Choroid plexus epithelial cell (primary cell): ENCODE measurements at regions not wholly inside any gene's neighbourhood (a gene's known extent, or its start where the extent isn't known, plus 50 kb on each side); places are given as distances from the start of the nearest gene placed in this dataset.

ENCODE experiments used
- DNase-seq: peaks from one replicate; pipeline ENCODE4 v3.0.0-alpha.2; 2010; ENCODE audit warnings: low read depth
- H3K4me3 ChIP-seq: 2 replicates; pipeline ENCODE4 v1.5.1; 2011; ENCODE audit warnings: low read depth, mild to moderate bottlenecking, control low read depth, low read length, moderate library complexity
- TF ChIP-seq, protein P1 (sequence below): conservative IDR thresholded peaks from 2 replicates; pipeline ENCODE4 v1.5.1; 2011; ENCODE audit warnings: low read depth, mild to moderate bottlenecking, control low read depth, inconsistent platforms, low read length, moderate library complexity

DNA sequence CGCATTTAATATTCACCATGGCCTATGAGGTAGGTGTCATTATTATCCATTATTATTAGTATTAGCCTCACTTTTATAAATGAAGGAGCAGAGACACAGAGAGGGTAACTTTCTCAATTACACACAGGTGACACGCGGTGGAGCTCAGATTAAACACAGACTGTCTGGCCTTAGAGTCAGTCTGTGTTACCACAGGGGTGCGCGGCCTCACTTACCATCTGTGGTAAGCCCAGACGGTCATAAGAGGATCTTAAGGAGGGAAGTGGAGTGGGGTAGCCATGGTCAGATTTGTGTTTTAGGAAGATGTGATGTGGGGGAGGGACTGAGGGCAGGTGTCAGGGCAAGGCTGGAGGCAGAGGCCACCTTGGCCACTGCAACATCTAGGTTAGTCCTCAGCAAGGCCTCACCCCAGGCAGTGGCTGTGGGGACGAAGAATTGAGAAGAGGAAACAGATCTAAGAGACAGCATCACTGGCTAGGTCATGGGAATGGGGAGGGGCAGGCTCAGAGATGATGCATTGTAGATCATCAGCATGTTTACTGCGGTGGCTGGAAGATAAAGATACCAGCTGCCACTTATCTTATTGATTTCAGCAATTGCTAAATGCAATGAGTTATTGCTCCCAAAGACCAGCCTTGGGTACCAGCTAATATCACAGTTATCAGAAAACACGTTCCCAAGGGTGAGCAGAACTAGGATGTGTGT, 67.1 kb downstream of the SERPINA3 start:
- no peak for DNase-seq
- no peak overlapping the region for H3K4me3 ChIP-seq
- TF ChIP-seq, protein P1, sequence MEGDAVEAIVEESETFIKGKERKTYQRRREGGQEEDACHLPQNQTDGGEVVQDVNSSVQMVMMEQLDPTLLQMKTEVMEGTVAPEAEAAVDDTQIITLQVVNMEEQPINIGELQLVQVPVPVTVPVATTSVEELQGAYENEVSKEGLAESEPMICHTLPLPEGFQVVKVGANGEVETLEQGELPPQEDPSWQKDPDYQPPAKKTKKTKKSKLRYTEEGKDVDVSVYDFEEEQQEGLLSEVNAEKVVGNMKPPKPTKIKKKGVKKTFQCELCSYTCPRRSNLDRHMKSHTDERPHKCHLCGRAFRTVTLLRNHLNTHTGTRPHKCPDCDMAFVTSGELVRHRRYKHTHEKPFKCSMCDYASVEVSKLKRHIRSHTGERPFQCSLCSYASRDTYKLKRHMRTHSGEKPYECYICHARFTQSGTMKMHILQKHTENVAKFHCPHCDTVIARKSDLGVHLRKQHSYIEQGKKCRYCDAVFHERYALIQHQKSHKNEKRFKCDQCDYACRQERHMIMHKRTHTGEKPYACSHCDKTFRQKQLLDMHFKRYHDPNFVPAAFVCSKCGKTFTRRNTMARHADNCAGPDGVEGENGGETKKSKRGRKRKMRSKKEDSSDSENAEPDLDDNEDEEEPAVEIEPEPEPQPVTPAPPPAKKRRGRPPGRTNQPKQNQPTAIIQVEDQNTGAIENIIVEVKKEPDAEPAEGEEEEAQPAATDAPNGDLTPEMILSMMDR, result no peak

DNA sequence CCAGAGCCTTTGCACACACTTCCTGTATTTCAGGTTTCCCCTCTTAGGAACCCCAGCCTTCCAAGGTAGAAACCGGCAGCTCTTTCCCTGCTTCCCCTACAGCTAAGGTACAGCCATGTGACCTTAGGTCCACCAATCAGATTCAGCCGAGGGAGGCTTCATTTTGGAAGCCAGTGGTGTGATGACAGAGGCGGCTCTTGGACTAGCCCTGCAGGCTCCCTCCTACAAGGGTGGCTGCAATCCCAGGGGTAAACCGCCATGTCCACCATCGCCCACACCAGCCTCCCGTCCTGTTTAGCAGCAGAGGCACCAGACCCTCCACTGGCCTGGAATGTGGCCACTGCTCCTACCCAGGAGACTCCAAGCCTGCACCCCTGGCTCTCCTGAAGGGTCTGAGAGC, 65.6 kb downstream of the SERPINA3 start:
- TF ChIP-seq, protein P1, result no peak
- H3K4me3 ChIP-seq, result no peak overlapping the region
- DNase-seq, result no peak

DNA sequence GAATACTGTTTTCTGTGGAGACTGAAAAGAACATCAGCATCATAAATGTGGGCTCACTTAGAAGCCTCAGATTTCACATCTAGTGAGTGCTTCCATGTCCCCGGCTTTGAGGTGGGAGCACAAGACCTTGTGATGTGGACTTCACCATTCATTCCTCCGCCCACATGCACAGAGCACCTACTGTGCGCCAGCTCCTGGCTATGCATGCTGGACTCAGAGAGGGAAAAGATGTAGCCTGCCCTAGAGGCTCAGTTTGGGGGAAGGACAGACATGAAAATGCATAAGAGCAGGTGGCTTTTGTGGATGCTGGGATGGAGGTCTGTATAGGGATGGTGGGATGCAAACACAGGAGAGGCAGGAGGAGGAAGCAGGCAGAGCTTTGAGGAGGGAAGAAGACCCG, 65.0 kb downstream of the SERPINA3 start:
- no peak overlapping the region for H3K4me3 ChIP-seq
- no peak for DNase-seq
- TF ChIP-seq, protein P1, result no peak

DNA sequence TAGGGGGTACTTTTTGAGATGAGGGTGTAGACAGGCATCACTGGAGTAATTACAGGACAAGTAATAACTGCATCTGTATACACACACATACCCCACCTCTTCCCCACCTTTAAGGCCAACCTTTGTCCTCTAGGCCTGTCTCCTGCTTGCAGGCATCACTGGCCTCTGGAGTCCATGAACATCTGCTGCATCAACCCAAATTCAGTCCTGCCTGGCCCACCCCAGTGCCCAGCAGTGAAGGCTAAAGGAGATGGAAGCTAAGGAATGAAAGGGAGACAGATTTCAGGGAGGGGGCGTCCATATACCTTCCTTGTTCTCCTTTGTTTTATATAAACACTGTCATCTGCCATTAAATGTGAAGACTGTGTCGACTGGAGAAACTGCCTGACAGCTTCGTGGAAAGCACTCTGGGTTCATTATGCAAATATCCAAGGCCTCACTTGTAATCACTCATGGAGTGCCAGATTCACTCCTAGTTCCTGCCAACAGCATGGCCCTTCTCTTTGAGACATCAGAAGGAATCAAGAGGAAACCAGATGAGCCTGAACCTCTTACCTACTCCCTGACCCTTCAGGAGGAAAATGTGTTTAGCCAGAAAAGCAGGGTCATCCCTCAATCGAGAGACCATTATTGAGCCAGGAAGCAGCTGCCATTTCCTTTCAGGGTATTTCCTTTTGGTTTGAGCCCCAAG, 64.4 kb downstream of the SERPINA3 start:
- H3K4me3 ChIP-seq, result no peak overlapping the region
- TF ChIP-seq, protein P1, result no peak
- no peak for DNase-seq

DNA sequence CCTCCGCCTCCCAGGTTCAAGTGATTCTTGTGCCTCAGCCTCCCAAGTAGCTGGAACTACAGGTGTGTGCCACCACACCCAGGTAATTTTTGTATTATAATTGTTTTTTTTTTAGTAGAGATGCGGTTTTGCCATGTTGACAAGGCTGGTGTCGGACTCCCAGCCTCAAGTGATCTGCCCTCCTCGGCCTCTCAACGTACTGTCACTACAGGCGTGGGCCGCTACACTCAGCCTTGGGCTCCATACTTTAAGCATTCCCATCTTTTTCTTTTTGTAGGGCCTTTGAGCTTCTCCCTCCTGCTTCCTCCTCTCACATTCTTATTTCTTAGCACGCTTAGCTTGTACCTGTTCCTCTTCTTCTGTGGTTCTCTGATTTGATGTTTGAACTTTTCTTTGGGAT, 62.8 kb downstream of the SERPINA3 start:
- TF ChIP-seq, protein P1, result no peak
- no peak overlapping the region for H3K4me3 ChIP-seq
- DNase-seq, result no peak

DNA sequence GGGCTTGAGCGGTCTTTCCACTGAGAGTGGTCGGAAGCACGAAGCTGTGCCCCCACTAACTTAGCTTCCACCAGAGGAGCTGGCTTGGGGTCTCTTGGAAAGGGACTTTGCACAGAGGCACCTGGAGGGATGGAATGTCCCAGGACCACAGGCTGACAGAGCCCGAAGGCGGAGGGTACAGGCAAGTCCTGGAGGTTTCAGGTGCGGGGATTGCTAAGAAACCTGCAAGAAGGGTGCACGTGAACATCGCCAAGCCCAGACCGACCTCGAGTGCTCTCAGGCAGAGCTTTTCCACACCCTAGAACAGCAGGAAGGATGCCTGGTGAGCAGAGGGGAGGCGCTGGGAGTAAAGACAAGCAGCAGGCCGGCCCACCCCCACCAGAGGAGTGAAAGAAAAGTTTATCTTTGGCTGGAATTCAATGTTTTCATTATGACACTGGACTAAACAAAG, 61.6 kb downstream of the SERPINA3 start:
- DNase-seq, result peak; percentile 71
- TF ChIP-seq, protein P1, result no peak
- no peak overlapping the region for H3K4me3 ChIP-seq
